ENCODE measurements at regions not wholly inside any gene's neighbourhood (a gene's known extent, or its start where the extent isn't known, plus 50 kb on each side); places are given as distances from the start of the nearest gene placed in this dataset.

DNA sequence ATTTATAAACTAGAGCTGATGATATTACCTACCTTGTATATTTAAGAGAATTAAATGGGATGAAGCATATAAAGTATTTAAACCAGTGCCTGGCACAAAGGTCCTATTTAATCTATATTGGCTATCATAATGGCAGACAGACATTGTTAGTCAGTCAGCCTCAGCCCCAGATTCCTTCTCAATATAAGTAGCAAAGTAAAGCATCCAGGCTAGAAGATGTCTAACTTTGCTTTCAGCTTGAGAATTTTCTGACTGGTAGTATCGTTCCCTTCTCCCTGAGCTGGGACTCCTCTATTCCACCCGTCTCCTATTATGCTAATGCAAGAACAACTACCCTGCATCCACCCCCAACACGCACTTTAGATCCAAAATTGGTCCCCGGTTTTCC is 215.7 kb upstream of the SIX2 start:
- H3K4me3 ChIP-seq (ENCODE audit: low read depth, low read length): no peak overlapping the region
- TF ChIP-seq, protein P1, sequence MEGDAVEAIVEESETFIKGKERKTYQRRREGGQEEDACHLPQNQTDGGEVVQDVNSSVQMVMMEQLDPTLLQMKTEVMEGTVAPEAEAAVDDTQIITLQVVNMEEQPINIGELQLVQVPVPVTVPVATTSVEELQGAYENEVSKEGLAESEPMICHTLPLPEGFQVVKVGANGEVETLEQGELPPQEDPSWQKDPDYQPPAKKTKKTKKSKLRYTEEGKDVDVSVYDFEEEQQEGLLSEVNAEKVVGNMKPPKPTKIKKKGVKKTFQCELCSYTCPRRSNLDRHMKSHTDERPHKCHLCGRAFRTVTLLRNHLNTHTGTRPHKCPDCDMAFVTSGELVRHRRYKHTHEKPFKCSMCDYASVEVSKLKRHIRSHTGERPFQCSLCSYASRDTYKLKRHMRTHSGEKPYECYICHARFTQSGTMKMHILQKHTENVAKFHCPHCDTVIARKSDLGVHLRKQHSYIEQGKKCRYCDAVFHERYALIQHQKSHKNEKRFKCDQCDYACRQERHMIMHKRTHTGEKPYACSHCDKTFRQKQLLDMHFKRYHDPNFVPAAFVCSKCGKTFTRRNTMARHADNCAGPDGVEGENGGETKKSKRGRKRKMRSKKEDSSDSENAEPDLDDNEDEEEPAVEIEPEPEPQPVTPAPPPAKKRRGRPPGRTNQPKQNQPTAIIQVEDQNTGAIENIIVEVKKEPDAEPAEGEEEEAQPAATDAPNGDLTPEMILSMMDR (IDR thresholded peaks at IDR 0.05; ENCODE audit: low read depth, low read length): no peak

DNA sequence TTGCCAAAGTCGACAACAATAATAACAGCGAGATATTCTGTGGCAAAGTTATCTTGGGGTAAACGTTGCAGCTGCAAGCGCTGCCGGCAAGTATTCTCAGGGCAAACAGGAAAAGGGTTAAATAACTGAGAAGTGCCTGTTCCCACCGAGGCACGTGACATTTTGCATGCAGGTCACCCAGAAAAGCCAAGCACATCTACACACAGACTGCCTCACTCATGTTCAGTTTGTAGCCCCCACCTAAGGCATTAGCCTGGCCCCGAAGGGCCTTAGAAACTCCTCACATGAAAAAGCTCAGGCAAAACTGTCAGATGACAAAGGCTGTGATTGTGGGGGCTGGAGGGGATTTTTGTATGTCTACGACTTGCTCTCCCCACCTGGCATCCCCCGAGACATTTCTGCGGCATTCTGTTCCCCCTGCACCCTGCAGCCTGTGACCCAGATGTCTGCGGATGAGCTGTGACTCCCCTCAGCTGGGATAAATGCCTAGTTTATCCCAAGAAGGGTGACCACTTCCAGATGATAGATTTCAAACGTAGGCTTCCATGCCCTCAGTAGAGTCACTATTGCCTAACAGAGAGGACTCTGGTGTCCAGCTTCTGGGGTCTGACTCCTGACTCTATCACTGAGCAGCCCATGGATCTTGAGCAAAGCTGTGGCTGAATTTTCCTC is 215.2 kb upstream of the SIX2 start:
- H3K4me3 ChIP-seq (ENCODE audit: low read depth, low read length): no peak overlapping the region
- TF ChIP-seq, protein P1 (IDR thresholded peaks at IDR 0.05; ENCODE audit: low read depth, low read length): no peak

DNA sequence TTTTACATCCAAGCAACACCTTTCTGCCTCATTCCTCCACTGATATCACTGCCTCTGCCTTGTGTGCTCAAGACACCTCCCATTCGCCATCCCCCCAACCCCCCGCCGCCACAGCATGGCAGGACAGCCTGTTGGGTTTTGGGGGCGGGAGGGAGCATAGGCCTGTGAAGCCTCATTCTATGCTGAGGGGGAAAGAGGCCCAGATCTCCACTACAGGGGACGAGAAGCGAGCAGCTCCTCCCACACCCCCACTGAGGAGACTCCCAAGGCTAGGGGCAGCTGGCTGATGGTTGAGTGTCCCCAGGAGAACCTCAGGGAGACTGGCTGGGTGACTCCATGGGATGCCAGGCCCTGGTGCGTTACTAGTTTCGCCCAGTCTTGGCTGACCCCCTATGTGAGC is 214.3 kb upstream of the SIX2 start:
- H3K4me3 ChIP-seq (ENCODE audit: low read depth, low read length): no peak overlapping the region
- TF ChIP-seq, protein P1 (IDR thresholded peaks at IDR 0.05; ENCODE audit: low read depth, low read length): no peak

DNA sequence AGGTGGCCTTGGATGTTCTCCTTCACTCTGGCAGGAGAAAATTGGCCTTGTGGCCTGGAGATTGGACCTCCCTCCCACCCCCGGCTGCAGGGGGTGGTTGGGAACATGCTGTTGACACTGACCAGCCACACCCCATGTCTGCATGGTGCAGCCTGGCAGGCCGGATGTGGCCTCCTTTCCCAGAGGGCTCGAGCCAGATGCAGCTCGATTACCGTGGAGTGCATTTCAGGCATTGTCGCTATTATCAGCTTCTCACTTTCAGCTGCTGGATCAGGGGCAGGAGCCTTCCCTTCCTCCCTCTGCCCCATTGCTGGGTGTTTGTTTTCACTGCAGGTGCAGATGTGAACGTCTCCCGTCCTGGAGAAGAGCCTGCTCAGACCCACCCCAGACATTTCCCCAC is 211.0 kb upstream of the SIX2 start:
- no peak overlapping the region for H3K4me3 ChIP-seq (ENCODE audit: low read depth, low read length)
- TF ChIP-seq, protein P1 (IDR thresholded peaks at IDR 0.05; ENCODE audit: low read depth, low read length): no peak

DNA sequence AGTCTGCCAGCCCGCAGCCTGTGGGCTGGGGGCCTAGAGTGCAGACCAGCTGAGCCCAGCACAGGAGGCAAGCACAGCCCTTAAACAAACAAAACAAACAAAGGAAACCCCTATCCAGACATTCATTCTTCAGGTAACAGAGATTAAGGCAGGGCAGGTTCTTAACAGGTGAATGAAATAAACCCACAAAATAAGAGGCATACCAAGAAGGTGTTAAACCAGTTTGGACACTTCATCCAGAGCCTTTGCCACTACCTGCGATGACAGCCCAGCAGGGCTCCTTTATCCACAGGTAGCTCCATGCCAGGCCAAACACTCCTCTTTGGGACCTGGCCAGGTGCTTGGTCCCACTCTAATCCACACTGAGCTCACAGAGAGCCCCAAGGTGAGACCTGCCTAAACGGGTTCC is 209.7 kb upstream of the SIX2 start:
- TF ChIP-seq, protein P1 (IDR thresholded peaks at IDR 0.05; ENCODE audit: low read depth, low read length): no peak
- H3K4me3 ChIP-seq (ENCODE audit: low read depth, low read length): no peak overlapping the region

DNA sequence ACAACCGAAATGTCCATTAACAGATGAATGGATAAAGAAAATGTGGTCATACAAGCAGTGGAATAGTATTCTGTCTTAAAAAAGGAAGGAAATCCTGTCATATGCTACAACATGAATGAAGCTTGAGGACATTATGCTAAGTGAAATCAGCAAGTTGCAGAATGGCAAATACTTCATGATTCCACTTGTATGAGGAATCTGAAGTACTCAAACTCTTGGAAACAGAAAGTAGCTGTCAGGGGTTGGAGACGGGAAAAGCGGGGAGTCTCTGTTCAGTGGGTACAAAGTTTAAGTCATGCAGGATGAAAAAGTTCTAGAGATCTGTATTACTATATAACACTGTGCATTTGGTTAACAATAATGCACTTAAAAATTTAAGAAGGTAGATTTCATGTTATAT is 209.0 kb upstream of the SIX2 start:
- H3K4me3 ChIP-seq (ENCODE audit: low read depth, low read length): no peak overlapping the region
- TF ChIP-seq, protein P1 (IDR thresholded peaks at IDR 0.05; ENCODE audit: low read depth, low read length): no peak

DNA sequence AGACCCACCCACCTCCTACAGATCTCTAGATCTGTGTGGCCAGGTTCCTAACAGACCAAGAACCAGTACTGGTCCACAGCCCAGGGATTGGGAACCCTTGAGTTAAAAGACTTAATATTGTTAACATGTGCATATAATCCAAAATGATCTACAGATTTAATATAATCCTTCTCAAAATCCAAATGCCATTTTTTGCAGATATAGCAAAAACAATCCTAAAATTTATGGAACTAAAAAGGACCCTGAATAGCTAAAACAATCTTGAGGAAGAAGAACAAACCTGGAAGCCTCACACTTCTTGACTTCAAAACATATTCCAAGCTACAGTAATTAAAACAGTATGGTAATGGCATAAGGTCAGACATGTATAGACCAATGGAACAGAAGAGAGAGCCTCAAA is 206.9 kb upstream of the SIX2 start:
- TF ChIP-seq, protein P1 (IDR thresholded peaks at IDR 0.05; ENCODE audit: low read depth, low read length): no peak
- H3K4me3 ChIP-seq (ENCODE audit: low read depth, low read length): no peak overlapping the region
